HEK293T (cell line): ENCODE measurements at regions not wholly inside any gene's neighbourhood (a gene's known extent, or its start where the extent isn't known, plus 50 kb on each side); places are given as distances from the start of the nearest gene placed in this dataset.

Experiments
- ARNT ChIP-seq: fragments of 450-650 bp; IDR thresholded peaks from 2 replicates; pipeline ENCODE4 v1.6.1; 2017; ENCODE audit warnings: mild to moderate bottlenecking
- BHLHE40 ChIP-seq: fragments of 450-650 bp; IDR thresholded peaks from 2 replicates; pipeline ENCODE4 v1.6.1; 2016; ENCODE audit warnings: mild to moderate bottlenecking, moderate library complexity, borderline replicate concordance
- CTBP1 ChIP-seq: fragments of 450-650 bp; IDR thresholded peaks from 2 replicates; pipeline ENCODE4 v1.6.1; 2016; ENCODE audit warnings: borderline replicate concordance
- ELF4 ChIP-seq: fragments of 450-650 bp; IDR thresholded peaks from 2 replicates; pipeline ENCODE4 v1.6.1; 2017; ENCODE audit warnings: antibody characterized with exemption
- FOXA1 ChIP-seq: fragments of 450-650 bp; IDR thresholded peaks from 2 replicates; pipeline ENCODE4 v1.6.1; 2016; ENCODE audit warnings: mild to moderate bottlenecking
- HDGF ChIP-seq: fragments of 450-650 bp; IDR thresholded peaks from 2 replicates; pipeline ENCODE4 v1.6.1; 2017; ENCODE audit warnings: antibody characterized with exemption, borderline replicate concordance
- L3MBTL2 ChIP-seq: fragments of 450-650 bp; conservative IDR thresholded peaks from 2 replicates; pipeline ENCODE4 v1.6.1; 2016; ENCODE audit warnings: mild to moderate bottlenecking
- LEF1 ChIP-seq: fragments of 450-650 bp; IDR thresholded peaks from 2 replicates; pipeline ENCODE4 v1.6.1; 2017; ENCODE audit warnings: mild to moderate bottlenecking, borderline replicate concordance
- NFRKB ChIP-seq: fragments of 450-650 bp; IDR thresholded peaks from 2 replicates; pipeline ENCODE4 v1.6.1; 2016; ENCODE audit warnings: mild to moderate bottlenecking, moderate library complexity
- PKNOX1 ChIP-seq: fragments of 450-650 bp; IDR thresholded peaks from 2 replicates; pipeline ENCODE4 v1.6.1; 2016
- SP1 ChIP-seq: fragments of 450-650 bp; IDR thresholded peaks from 2 replicates; pipeline ENCODE4 v1.6.1; 2017
- SUZ12 ChIP-seq: fragments of 450-650 bp; IDR thresholded peaks from 2 replicates; pipeline ENCODE4 v1.6.1; 2016; ENCODE audit warnings: mild to moderate bottlenecking
- TARDBP ChIP-seq: fragments of 450-650 bp; IDR thresholded peaks from 2 replicates; pipeline ENCODE4 v1.6.1; 2016

GRCh38 chr18:43420950-43421349 lies 143.7 kb upstream of the SYT4 start:
- TF ChIP-seq ELF4: no peak
- no peak for TF ChIP-seq ARNT
- no peak for TF ChIP-seq L3MBTL2
- no peak for TF ChIP-seq SUZ12
- no peak for TF ChIP-seq BHLHE40
- no peak for TF ChIP-seq HDGF
- no peak for TF ChIP-seq PKNOX1
- TF ChIP-seq SP1: no peak
- no peak for TF ChIP-seq FOXA1
- no peak for TF ChIP-seq LEF1
- no peak for TF ChIP-seq NFRKB
- no peak for TF ChIP-seq TARDBP
- TF ChIP-seq CTBP1: no peak
